MCF 10A (cell line): ENCODE measurements at regions not wholly inside any gene's neighbourhood (a gene's known extent, or its start where the extent isn't known, plus 50 kb on each side); places are given as distances from the start of the nearest gene placed in this dataset.
"Not testable (repeated sequence)": the region's sequence is repeated elsewhere in the genome, so short reads cannot be mapped to it uniquely, and the experiment has no call there.

Source experiments
- BruUV-seq: library from RNA; stranded (reverse); fragments of 400-500 nt; replicated peaks from 2 replicates; lab custom pipeline; 2021; lab: Mats Ljungman, UMichigan
- CTCF ChIA-PET: fragments of 300-600 bp; sonication (Branson Sonifier 250); formaldehyde crosslinking; extraction: SDS; loops from one replicate; lab custom pipeline; 2021; ENCODE audit warnings: antibody characterized with exemption, inconsistent platforms; lab: Yijun Ruan, JAX
- POLR2A ChIA-PET: fragments of 300-600, 350-650 bp; sonication (Branson Sonifier 250); formaldehyde crosslinking; extraction: SDS; loops from one replicate; lab custom pipeline; 2020; ENCODE audit warnings: antibody characterized with exemption, inconsistent platforms; lab: Yijun Ruan, JAX
- DNase-seq: peaks from one replicate; pipeline ENCODE4 v3.0.0-alpha.2; 2018; ENCODE audit not compliant: unreplicated experiment
- H3K27ac Mint-ChIP-seq: one replicate; pipeline ENCODE4 v1.8.0; 2022; ENCODE audit warnings: mild to moderate bottlenecking, low read depth, mixed read lengths; ENCODE audit not compliant: unreplicated experiment
- H3K27me3 Mint-ChIP-seq: one replicate; pipeline ENCODE4 v1.8.0; 2022; ENCODE audit warnings: mixed read lengths; ENCODE audit not compliant: insufficient read depth, unreplicated experiment
- H3K36me3 Mint-ChIP-seq: one replicate; pipeline ENCODE4 v1.8.0; 2022; ENCODE audit warnings: mild to moderate bottlenecking, moderate library complexity, mixed read lengths; ENCODE audit not compliant: insufficient read depth, unreplicated experiment
- H3K4me1 Mint-ChIP-seq: one replicate; pipeline ENCODE4 v1.8.0; 2022; ENCODE audit warnings: mixed read lengths; ENCODE audit not compliant: insufficient read depth, unreplicated experiment
- H3K4me3 Mint-ChIP-seq: one replicate; pipeline ENCODE4 v1.8.0; 2022; ENCODE audit warnings: mild to moderate bottlenecking, moderate library complexity, mixed read lengths; ENCODE audit not compliant: unreplicated experiment
- H3K9me3 Mint-ChIP-seq: one replicate; pipeline ENCODE4 v1.8.0; 2022; ENCODE audit warnings: mixed read lengths; ENCODE audit not compliant: unreplicated experiment
- CTCF ChIP-seq: fragments of 200-600 bp; IDR thresholded peaks from one replicate; pipeline ENCODE4 v1.8.0; 2022; ENCODE audit warnings: antibody characterized with exemption, mild to moderate bottlenecking; ENCODE audit not compliant: unreplicated experiment
- intact Hi-C: fragments of 100-400 bp; cut with micrococcal nuclease; formaldehyde crosslinking; loops from 2 replicates; pipeline ENCODE4 v1.14.1; 2022

GRCh38 chr2:10229462-10230099 lies 73.1 kb upstream of the HPCAL1 start:
- Mint-ChIP-seq H3K36me3 (peaks cover 4% of the 10 kb centered on the region), H3K9me3 (peaks cover 8% of the 10 kb centered on the region), H3K27ac (no peak overlapping the region), H3K4me1 (no peaks in the 10 kb centered on the region), H3K4me3 (no peak overlapping the region), H3K27me3 (peaks cover 11% of the 10 kb centered on the region)
- ChIA-PET POLR2A (interaction anchor here (0.8 kb wide), 1 partner anchor 217 kb away, joined by 3 read pairs; no protein-coding TSS in a partner anchor), CTCF (interaction anchor here (0.8 to 0.9 kb wide), 2 partner anchors 15 to 51 kb away, joined by 3 read pairs; no protein-coding TSS in a partner anchor)
- DNase-seq, result no peak
- intact Hi-C loops, result no loop called here
- TF ChIP-seq CTCF, result no peak
- no TSS peak for BruUV-seq

- CTCF ChIA-PET, result interaction anchor here (0.5 to 0.9 kb wide), 2 partner anchors 50 to 1680 kb away, joined by 3 read pairs; no protein-coding TSS in a partner anchor
- POLR2A ChIA-PET, result no interaction called here
- no peak overlapping the region for H3K4me3 Mint-ChIP-seq
- H3K9me3 Mint-ChIP-seq, result peaks cover 8% of the 10 kb centered on the region
- no peak overlapping the region for H3K27ac Mint-ChIP-seq
- BruUV-seq, result no TSS peak
- H3K4me1 Mint-ChIP-seq, result no peaks in the 10 kb centered on the region
- intact Hi-C loops, result no loop called here
- peaks cover 11% of the 10 kb centered on the region for H3K27me3 Mint-ChIP-seq
- peaks cover 4% of the 10 kb centered on the region for H3K36me3 Mint-ChIP-seq
- no peak for DNase-seq
- no peak for TF ChIP-seq CTCF
Observed at GRCh38 chr2:10230499-10230898, 72.2 kb upstream of the HPCAL1 start.

- H3K27ac Mint-ChIP-seq, H3K4me3 Mint-ChIP-seq, H3K4me1 Mint-ChIP-seq, DNase-seq, H3K36me3 Mint-ChIP-seq, BruUV-seq, H3K9me3 Mint-ChIP-seq, POLR2A ChIA-PET, intact Hi-C loops: not testable (repeated sequence)
- H3K27me3 Mint-ChIP-seq, result peaks cover 15% of the 10 kb centered on the region
- CTCF ChIA-PET, result interaction anchor here (0.5 to 0.6 kb wide), 3 partner anchors 44 to 1681 kb away, joined by 3 read pairs; no protein-coding TSS in a partner anchor
Observed at GRCh38 chr2:10230921-10231320, 71.8 kb upstream of the HPCAL1 start.

- no peaks in the 10 kb centered on the region for H3K4me1 Mint-ChIP-seq
- intact Hi-C loops, result no loop called here
- H3K27ac Mint-ChIP-seq, result no peak overlapping the region
- no peak for TF ChIP-seq CTCF
- no TSS peak for BruUV-seq
- peaks cover 4% of the 10 kb centered on the region for H3K36me3 Mint-ChIP-seq
- no peak for DNase-seq
- ChIA-PET CTCF (interaction anchor here (0.6 kb wide), 1 partner anchor 45 kb away, joined by 3 read pairs; no protein-coding TSS in a partner anchor), POLR2A (no interaction called here)
- H3K4me3 Mint-ChIP-seq, result no peak overlapping the region
- peaks cover 8% of the 10 kb centered on the region for H3K9me3 Mint-ChIP-seq
- peaks cover 22% of the 10 kb centered on the region for H3K27me3 Mint-ChIP-seq
Observed at GRCh38 chr2:10231551-10232085, 71.1 kb upstream of the HPCAL1 start.
